Sigmoid colon (tissue), 6 donors: ENCODE measurements at regions not wholly inside any gene's neighbourhood (a gene's known extent, or its start where the extent isn't known, plus 50 kb on each side); places are given as distances from the start of the nearest gene placed in this dataset.
A peak's percentile ranks its signal among the peaks of the same experiment; 100 is the strongest.
"Not testable (repeated sequence)": the region's sequence is repeated elsewhere in the genome, so short reads cannot be mapped to it uniquely, and the experiment has no call there.

ENCODE experiments used
- DNase-seq: peaks from one replicate; pipeline ENCODE4 v3.0.0-alpha.2; 2019
- H3K27ac ChIP-seq, 4 donors: fragments of 200-600 bp; sonication (generic); one replicate each; pipeline ENCODE4 v1.5.1; 2016 to 2019; ENCODE audit warnings: mild to moderate bottlenecking in 1 of 4
- H3K27me3 ChIP-seq, 3 donors: fragments of 200-600 bp; sonication (generic); one replicate each; pipeline ENCODE4 v1.5.1; 2019; ENCODE audit warnings: mild to moderate bottlenecking in 1 of 3
- H3K36me3 ChIP-seq, 4 donors: fragments of 200-600 bp; sonication (generic); one replicate each; pipeline ENCODE4 v1.5.1; 2016 to 2019
- H3K4me1 ChIP-seq, 4 donors: fragments of 200-600 bp; sonication (generic); one replicate each; pipeline ENCODE4 v1.5.1; 2017 to 2019
- H3K4me3 ChIP-seq, 4 donors: fragments of 200-600 bp; sonication (generic); one replicate each; pipeline ENCODE4 v1.5.1; 2017 to 2019; ENCODE audit warnings: mild to moderate bottlenecking in 2 of 4, moderate library complexity in 1 of 4
- H3K9me3 ChIP-seq, 4 donors: fragments of 200-600 bp in 3 of 4; sonication (generic) in 3 of 4; one replicate each; pipeline versions ENCODE4 v1.5.1 to v1.6.1; 2013 to 2019
- EP300 ChIP-seq, 4 donors: sonication (generic); formaldehyde crosslinking; IDR thresholded peaks; one replicate each; pipeline ENCODE4 v1.6.1; 2017; ENCODE audit warnings: antibody characterized with exemption in 4 of 4
- POLR2A ChIP-seq, 2 donors: fragments of 450-650 bp; IDR thresholded peaks; one replicate each; pipeline ENCODE4 v1.6.1; 2016; ENCODE audit warnings: antibody characterized with exemption in 2 of 2, mild to moderate bottlenecking in 2 of 2, moderate library complexity in 2 of 2
- POLR2AphosphoS5 ChIP-seq, 4 donors: sonication (generic); formaldehyde crosslinking; IDR thresholded peaks; one replicate each; pipeline ENCODE4 v1.6.1; 2017; ENCODE audit warnings: antibody characterized with exemption in 4 of 4
- WGBS, 2 donors: extraction: QIAGEN DNeasy Blood & Tissue Kit; methylation state at CpG; one replicate each; pipeline ENCODE4 v1.1.7; 2013; 5-methylcytosine and 5-hydroxymethylcytosine counted together
- intact Hi-C: fragments of 100-400 bp; cut with DNase I; formaldehyde crosslinking; loops from one replicate; pipeline ENCODE4 v1.15.1; 2023
- TF ChIP-seq, protein P1 (sequence below), 4 experiments: fragments of 450-650 bp in 3 of 4; fragments of 200-600 bp in 1 of 4; IDR thresholded peaks; one replicate each; pipeline ENCODE4 v1.5.1; 2016 to 2019; ENCODE audit warnings: antibody characterized with exemption in 4 of 4, mild to moderate bottlenecking in 3 of 4, moderate library complexity in 2 of 4
- donor health status: healthy with polysubstance abuse.
- donor health status: healthy.

DNA sequence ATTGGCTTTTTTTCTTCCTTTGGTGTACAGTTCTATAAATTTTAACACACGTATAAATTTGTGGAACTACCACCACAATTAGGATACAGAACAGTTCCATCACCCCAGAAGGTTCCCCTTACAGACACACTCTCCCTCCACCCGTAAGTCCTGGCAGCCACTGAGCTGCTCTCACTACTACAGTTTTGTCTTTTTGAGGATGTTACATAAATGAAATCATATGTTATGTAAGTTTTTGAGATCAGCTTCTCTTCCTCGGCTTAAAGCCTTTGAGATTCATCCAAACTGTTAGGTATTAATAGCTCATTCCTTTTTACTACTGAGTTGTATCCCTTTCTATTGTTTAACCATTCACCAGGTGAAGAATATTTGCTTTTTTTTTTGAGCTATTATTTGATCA lies 74.3 kb upstream of the SLC24A4 start:
- WGBS, 2 donors = 62 to 69% methylated on average over 3 of the region's 3 CpGs
- TF ChIP-seq POLR2A (IDR thresholded peaks at IDR 0.05) (no peak), EP300 (IDR thresholded peaks at IDR 0.05) (no peak)
- TF ChIP-seq, protein P1, sequence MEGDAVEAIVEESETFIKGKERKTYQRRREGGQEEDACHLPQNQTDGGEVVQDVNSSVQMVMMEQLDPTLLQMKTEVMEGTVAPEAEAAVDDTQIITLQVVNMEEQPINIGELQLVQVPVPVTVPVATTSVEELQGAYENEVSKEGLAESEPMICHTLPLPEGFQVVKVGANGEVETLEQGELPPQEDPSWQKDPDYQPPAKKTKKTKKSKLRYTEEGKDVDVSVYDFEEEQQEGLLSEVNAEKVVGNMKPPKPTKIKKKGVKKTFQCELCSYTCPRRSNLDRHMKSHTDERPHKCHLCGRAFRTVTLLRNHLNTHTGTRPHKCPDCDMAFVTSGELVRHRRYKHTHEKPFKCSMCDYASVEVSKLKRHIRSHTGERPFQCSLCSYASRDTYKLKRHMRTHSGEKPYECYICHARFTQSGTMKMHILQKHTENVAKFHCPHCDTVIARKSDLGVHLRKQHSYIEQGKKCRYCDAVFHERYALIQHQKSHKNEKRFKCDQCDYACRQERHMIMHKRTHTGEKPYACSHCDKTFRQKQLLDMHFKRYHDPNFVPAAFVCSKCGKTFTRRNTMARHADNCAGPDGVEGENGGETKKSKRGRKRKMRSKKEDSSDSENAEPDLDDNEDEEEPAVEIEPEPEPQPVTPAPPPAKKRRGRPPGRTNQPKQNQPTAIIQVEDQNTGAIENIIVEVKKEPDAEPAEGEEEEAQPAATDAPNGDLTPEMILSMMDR (IDR thresholded peaks at IDR 0.05) = no peak
- no peaks in the 10 kb centered on the region for H3K36me3 ChIP-seq
- intact Hi-C loops = no loop called here
- no peaks in the 10 kb centered on the region for H3K27me3 ChIP-seq
- H3K27ac ChIP-seq = no peak overlapping the region
- H3K4me1 ChIP-seq = no peaks in the 10 kb centered on the region
- no peak overlapping the region for H3K4me3 ChIP-seq
- peaks cover 0 to 13% (median 0%) of the 10 kb centered on the region in 4 donors for H3K9me3 ChIP-seq
- DNase-seq = no peak

DNA sequence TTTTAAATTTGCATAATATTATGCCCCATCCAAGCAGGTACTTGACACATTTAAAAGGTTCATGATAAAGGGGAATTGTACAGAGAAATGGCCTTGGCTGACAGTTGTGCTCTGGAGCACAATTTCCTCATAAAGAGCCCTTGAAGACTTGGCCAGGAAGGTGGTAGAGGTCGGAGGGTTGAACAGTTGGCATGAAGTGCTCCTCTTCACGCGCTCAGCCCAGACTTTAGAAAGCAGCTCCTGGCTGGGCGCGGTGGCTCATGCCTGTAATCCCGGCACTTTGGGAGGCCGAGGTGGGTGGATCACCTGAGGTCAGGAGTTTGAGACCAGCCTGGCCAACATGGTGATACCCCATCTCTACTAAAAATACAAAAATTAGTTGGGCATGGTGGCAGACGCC lies 72.6 kb upstream of the SLC24A4 start:
- H3K4me1 ChIP-seq, H3K27ac ChIP-seq, DNase-seq, H3K9me3 ChIP-seq, intact Hi-C loops, H3K4me3 ChIP-seq, H3K27me3 ChIP-seq, H3K36me3 ChIP-seq: not testable (repeated sequence)
- 80 to 81% methylated on average over 8 of the region's 8 CpGs for WGBS, 2 donors

DNA sequence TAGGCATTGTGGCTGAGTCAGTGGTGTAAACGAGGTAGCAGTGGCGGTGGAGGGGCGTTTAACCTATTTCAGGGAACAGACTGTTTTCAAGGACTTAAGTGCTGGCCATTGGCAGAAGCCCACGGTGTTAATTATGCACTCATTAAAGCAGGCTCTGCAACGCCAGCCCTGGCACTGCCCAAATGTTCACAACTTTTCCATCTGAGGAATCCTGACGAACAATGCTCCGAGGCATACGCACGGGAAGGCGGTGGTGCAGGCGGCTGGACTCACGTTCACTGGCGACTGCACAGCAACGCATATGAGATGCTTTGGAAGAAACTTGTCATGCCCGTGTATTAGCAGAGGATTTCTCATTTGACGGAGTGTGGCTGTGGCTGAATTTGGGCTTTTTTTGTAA lies 70.6 kb upstream of the SLC24A4 start:
- no peak for TF ChIP-seq POLR2AphosphoS5 (IDR thresholded peaks at IDR 0.05)
- no peak for TF ChIP-seq EP300 (IDR thresholded peaks at IDR 0.05)
- TF ChIP-seq, protein P1 (IDR thresholded peaks at IDR 0.05) = no peak
- no peak for TF ChIP-seq POLR2A (IDR thresholded peaks at IDR 0.05)

DNA sequence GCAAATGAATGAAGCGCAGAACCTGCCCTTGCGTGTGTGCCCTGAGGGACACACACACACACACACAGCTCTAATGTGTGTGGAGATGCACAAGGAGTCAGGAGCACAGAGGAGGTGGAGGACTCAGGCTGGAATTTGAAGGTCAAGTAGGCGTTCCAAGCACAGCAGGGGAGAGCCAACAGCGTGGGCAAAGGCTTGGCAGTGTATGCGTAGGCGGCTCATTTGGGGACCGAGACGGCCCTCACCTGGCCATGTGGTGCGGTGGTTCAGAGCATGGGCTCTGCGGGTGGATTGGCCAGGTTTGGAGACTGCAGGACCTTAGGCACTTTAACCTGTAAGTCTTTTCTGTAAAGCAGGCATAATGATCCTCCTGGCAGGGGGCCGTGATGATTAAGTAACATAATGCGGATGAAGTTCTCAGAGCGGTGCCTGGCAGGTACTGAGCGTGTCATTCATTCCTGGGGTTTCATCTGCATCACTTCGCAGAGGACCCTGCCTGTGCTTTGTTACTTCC lies 69.5 kb upstream of the SLC24A4 start:
- intact Hi-C loops = no loop called here
- H3K4me3 ChIP-seq = no peak overlapping the region
- no peaks in the 10 kb centered on the region for H3K9me3 ChIP-seq
- 43 to 58% methylated on average over 15 of the region's 15 CpGs for WGBS, 2 donors
- TF ChIP-seq EP300 (IDR thresholded peaks at IDR 0.05) = no peak
- TF ChIP-seq POLR2A (IDR thresholded peaks at IDR 0.05) = no peak
- DNase-seq = no peak
- H3K27ac ChIP-seq = no peak overlapping the region
- no peaks in the 10 kb centered on the region for H3K36me3 ChIP-seq
- H3K27me3 ChIP-seq = peaks cover 0 to 19% (median 17%) of the 10 kb centered on the region in 3 donors
- H3K4me1 ChIP-seq = peaks cover 0 to 10% (median 8%) of the 10 kb centered on the region in 4 donors

More for the DNA sequence above, 70.6 kb upstream of the SLC24A4 start:
- intact Hi-C loops = no loop called here
- Histone ChIP-seq H3K36me3 (no peaks in the 10 kb centered on the region), H3K27me3 (peaks cover 0 to 17% (median 11%) of the 10 kb centered on the region in 3 donors), H3K27ac (no peak overlapping the region), H3K4me1 (peaks cover 0 to 10% (median 8%) of the 10 kb centered on the region in 4 donors), H3K9me3 (no peaks in the 10 kb centered on the region), H3K4me3 (no peak overlapping the region)
- 68 to 71% methylated on average over 16 of the region's 16 CpGs for WGBS, 2 donors
- DNase-seq = no peak

DNA sequence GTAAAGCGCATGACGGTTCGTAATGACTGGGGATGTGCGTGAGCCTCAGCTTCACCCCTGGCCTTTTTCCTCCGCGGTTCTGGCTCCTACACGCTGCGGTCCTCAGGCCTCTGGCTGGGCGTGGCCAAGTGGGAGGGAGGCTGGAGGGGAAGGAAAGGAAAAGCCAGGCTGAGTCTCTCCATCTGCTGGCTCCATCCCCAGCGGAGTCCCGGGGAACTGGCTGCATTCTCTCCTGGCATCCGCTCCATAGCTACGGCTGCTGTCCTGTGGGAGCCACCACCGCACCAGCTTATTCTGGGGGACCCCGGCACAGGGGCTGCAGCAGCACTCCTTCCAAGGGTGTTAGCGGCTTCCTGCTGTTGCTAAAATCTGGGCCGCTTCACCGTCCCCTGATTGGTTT lies 68.2 kb upstream of the SLC24A4 start:
- WGBS, 2 donors = 23 to 27% methylated on average over 18 of the region's 18 CpGs
- H3K4me3 ChIP-seq = peak overlapping the region in 1 of 4 donors; percentile 6

More for the DNA sequence above, 68.2 kb upstream of the SLC24A4 start:
- intact Hi-C loops = no loop called here
- Histone ChIP-seq H3K36me3 (no peaks in the 10 kb centered on the region), H3K27ac (no peak overlapping the region), H3K4me1 (peaks cover 0 to 10% (median 8%) of the 10 kb centered on the region in 4 donors), H3K27me3 (peaks cover 0 to 19% (median 17%) of the 10 kb centered on the region in 3 donors), H3K9me3 (no peaks in the 10 kb centered on the region)
- peak; percentile 84 for DNase-seq
- no peak for TF ChIP-seq POLR2AphosphoS5 (IDR thresholded peaks at IDR 0.05)
- TF ChIP-seq, protein P1 (IDR thresholded peaks at IDR 0.05) = no peak
- no peak for TF ChIP-seq EP300 (IDR thresholded peaks at IDR 0.05)
- TF ChIP-seq POLR2A (IDR thresholded peaks at IDR 0.05) = no peak
